HCEC 1CT (cell line): ENCODE measurements at regions not wholly inside any gene's neighbourhood (a gene's known extent, or its start where the extent isn't known, plus 50 kb on each side); places are given as distances from the start of the nearest gene placed in this dataset.

Source experiments
- DNase-seq: peaks from one replicate; pipeline ENCODE4 v3.0.0-alpha.2; 2017

DNA sequence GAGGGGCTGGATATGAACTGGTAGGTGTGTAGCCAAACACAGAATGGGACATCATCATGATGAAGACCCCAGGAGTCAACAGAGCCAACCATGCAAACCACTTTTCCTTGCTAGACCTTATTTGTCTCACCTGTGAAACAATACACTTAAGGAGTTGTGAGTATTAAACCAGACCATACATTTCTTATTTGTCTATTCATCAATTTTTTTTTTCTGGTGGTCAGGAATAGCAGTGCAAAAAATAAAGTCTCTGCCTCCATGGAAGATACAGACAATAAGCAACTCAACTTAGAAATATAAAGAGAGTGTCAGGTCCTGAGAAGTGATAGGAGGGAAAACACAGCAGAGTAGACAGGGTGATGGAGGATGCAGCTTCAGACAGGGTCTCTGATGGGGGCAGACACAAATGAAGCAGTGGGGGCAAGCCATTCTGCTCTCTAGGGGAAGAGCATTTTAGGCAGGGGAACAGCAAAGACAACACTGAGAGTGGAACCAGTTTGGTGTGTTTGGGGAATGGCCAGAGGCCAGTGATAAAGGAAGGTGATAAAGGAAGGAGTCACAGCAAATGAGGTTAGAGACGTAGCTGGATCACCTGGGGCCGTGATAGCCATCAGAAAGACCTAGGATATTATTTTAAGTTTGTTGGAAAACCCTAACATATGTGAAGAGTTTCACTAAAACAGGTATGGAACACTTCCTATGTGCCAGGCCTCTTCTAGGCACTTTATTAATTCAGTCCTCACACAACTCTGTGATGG is 256.2 kb downstream of the MAN2A1 start:
- no peak for DNase-seq

DNA sequence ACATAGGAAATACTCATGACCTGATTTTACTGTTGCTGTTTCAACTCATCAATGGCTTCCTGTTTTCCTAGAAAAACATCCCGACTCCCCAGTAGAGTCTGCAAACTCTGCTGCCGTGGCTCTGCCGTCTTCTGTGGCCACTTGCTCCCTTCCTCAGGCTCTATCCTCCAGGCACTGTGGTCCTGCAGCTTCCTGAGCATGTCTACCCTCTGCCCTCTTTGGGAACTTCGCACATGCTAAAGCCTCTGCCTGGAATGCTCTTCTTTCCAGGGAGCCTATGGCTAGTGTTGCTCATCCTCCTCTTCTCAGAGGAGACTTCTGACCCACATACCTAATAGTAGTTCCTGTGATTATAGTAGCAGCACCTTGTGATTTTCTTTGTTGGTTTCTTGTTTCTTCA is 256.9 kb downstream of the MAN2A1 start:
- DNase-seq: no peak

DNA sequence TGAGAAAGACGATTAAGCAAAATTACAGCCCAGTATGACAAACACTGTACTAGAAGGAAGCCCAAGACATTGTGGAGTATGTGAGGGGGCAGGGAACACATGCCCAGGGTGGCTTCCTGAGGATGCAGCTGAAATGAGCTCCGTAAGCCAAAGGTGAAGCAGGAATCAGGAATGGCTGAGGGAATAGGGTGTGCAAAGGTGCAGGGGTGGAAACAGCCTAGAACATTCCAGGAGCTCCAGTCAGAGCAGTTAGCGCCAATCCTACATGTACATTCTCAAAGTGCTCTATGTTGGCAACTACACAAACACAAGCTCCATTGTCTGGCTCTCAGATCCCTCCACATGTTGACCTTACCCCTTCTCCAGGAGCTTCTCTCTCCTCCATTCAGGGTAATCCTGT is 257.9 kb downstream of the MAN2A1 start:
- no peak for DNase-seq

DNA sequence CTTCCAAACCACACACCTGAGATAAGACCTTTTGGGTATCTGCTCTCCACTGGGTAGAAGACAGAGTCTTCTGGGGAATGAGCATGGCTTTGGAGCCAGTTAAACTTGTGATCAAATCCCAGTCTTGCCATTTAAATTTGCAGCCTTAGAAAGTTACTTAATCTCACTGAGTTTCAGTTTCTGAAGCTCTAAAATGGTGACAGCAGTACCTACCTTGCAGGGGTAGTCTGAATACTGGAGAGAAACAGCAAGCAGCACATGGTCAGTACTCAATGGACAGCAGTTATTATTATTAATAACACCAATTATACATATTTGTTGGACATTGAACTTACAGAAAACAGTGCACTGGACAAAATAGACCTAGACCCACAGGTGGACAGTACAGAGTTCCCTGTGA is 260.9 kb downstream of the MAN2A1 start:
- no peak for DNase-seq

DNA sequence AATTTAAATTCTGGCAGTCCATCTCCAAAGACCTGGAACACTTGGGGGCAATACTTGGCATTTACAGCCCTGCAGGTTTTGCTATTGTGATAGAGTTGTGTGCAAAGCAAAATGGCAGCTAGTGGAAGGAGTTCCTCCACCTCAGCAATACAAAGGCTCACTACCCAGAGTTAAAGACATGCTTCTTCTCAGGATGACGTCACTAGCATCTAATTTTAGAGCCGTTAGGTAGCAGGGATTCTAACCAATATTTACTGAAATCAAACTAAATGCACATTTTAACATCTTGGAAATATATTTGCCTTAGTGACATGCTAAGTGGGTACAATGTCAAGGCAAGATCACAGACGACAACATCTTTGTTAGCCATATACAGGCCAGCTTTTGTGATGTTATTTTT is 261.6 kb downstream of the MAN2A1 start:
- no peak for DNase-seq

DNA sequence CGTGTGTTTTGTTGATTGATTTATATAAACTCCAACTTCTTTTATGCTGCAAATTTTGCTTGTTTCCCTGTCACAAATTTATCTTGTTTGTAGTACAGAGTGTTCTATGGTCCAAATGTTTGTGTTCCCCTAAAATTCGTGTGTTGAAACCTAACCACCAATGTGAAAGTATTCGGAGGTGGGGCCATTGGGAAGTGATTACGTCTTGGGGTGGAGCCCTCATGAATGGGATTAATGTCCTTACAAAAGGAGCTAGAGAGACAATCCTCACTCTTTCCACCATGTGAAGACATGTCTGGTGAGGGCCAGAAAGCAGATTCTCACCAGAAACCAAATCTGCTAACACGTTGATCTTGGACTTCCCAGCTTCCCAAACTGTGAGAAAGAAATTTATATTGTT is 262.0 kb downstream of the MAN2A1 start:
- DNase-seq: no peak

DNA sequence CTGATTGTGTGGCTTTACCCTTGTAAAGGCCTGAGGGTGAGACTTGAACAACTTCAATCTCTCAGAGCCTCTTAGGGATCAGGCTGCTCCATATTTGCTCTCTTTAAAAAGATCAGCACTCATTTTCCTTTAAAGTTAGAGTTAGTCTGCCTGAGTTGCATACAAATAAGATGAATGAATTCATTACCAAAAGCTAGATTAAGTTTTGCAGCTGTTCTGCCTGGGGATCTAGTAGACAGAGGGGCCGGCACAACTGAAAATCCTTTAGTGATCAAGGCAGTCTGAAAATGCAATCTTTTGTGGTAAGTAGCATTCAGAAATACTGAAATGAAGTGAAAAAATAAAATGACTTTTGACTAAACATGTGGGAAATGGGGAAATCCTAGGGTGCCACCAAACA is 264.0 kb downstream of the MAN2A1 start:
- DNase-seq: no peak

DNA sequence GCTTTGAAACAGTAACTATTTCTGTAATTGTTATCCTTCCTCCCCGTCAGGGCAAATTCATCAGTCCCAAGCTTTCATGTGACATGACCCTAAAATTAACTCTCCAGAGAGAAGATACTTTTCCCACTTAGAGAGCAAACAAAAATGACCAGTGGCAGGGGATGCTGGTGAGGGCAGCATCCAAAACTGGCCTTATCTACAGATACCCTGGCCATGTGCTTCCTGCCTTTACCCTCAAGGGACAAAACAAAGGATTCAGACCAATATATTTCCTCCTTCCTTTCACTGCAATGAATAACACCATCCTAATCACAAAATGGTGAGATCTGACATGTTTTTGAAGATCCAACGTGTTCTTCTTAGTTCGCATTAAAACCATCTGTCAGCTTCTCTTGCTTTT is 267.2 kb downstream of the MAN2A1 start:
- no peak for DNase-seq

DNA sequence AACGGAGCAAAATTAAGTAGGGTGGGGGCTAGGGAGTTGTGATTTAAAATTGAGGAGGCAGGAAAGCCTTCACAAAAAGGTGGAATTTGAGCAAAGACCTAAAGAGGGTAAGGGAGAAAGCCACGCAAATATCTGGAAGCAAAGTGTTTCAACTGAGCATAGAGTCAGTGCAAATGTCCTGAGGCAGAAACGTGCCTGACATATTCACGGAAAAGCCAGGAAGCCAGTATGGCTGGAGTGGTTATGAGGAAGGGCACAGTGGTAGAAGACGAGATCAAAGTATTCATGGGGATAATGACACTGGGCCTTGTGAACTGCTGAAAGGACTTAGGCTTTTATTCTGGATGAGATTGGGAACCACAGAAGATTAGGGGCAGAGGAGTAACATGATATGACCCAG is 268.4 kb downstream of the MAN2A1 start:
- no peak for DNase-seq

DNA sequence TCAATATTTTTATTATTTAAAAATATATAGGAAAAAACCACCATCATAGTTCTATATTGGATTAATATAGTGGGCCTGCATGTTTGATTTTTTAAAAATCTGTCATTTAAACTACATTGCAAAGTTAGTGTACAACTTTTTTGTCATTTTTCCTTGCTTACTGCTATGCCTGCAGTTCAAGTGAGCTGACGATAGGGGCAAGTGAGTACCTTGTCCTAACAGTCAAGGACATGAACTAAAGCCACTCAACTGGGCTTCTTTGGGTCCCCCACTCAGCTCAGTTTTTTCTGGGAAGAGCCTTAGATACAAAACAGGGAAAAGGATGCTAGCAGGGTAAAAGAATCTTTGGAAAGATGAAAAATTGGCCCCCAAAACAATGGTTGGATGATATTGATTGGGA is 269.9 kb downstream of the MAN2A1 start:
- DNase-seq: no peak

DNA sequence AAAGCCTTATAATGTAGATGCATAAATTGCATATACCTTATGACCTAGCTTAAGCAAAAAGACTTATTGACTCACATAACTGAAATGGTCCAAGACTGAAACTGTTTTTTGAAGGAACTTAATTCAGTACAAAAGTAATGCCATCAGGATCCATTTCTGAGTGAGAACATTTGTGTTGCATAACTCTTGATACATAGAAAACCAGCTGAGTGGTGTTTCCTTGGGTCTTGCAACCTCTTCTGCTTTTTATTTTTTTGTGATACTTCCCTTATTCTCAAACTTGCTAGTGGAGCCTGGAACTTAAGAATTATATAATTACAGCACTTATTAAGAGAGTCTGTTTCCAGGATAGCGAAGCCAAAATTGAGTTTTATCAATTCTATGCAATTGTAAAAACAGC is 272.0 kb downstream of the MAN2A1 start:
- no peak for DNase-seq

DNA sequence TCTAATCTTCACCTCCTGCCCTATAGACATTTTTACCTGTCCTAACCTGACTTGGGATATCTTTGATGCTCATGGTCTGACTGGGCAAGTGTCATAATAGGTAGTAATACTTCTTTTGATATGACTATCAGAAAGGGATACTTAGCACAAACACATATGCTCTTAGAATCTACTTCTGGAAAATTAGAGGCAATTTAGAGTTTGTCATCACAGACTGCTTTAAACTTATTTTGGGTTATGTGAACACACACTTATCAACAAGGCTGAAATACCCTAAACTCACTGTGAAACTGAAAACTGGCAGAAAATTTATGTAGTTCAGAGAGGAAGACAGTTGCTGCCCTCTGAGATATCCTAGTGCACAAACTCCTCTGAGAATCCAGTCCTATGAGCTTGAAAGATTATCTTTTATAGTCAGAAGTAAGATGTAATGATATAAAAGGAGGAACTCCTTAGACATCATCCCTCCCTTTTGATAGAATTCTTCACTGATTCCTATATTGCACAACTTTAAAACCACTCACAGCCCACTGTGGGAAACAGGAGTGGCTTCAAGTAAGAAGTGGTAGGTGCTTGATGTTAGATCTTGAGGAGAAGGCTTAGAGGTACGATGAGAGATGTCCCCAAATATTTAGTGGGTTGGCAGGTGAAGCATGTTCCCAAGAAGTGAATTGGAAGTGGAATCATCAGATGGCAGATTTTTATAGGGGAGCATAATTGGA is 273.3 kb downstream of the MAN2A1 start:
- no peak for DNase-seq

DNA sequence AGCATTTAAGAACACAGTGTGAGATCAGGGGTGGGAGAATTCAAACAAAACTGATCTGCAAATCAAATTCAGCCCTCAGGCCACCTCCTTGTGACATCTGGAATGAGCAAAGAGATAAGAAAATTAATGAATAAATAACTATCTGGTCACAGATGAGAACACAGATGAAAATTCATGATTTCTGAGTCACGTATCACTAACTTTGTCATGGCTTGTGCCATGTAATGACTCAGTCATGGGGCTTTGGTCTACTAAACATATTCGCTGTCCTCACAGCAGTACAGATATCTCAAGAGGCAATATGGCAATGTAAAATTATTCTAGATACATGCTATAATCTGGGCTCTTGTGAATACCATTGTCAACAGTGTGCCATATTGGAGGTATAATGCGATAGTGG is 274.4 kb downstream of the MAN2A1 start:
- DNase-seq: no peak

DNA sequence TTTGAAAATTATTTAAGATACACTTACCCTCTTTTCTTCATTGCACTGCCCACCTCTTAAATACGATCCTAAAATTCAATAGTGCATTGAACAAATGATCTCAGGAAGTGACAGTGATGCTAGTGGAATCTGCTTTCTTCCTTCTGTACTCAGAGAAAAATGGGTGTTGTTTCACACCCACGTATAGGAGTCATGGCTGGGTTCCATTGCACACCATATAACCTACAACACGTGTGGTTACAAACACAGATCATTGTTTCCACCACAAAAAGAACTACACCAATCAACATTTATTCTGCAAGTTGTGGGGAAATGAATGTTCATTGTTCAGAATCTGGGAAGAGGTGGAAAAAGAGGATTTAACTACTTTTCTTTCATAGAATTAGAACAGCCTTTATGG is 275.9 kb downstream of the MAN2A1 start:
- DNase-seq: no peak

DNA sequence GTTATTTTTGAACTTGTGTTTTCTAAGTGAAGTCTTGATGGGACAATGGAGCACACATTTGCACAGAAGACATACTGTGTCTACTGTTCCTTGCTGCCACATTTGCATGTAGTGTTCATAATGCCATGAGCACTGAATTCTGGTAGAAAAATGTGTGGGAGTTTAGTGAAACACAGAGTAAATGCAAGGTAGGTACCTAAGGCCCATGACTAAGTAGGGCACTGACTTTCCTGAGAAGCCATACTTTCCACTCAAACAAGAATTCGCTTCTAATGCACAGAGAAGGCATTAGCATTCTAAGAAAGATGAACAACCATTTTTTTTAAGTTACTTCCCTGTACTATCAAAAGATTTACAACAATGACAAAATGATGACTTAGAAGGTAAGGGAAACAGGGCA is 282.2 kb downstream of the MAN2A1 start:
- DNase-seq: no peak

DNA sequence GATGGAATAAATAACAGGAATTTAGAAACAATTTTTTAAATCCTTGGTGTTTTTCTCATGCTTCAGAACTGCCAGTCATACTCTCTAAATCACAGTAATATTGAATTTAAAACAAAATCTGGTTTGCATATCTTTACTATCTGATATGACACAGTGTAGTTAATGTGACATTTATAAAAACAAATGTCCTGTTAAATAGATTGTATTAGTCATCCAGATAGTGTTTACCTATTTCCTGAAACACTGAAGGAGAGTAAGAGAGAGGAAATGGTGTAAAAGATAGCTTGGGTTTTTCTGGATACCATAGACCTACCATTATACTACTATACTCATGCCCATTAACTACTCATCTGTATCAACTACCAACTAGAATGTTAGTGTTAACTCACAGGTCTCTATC is 292.3 kb downstream of the MAN2A1 start:
- DNase-seq: no peak

DNA sequence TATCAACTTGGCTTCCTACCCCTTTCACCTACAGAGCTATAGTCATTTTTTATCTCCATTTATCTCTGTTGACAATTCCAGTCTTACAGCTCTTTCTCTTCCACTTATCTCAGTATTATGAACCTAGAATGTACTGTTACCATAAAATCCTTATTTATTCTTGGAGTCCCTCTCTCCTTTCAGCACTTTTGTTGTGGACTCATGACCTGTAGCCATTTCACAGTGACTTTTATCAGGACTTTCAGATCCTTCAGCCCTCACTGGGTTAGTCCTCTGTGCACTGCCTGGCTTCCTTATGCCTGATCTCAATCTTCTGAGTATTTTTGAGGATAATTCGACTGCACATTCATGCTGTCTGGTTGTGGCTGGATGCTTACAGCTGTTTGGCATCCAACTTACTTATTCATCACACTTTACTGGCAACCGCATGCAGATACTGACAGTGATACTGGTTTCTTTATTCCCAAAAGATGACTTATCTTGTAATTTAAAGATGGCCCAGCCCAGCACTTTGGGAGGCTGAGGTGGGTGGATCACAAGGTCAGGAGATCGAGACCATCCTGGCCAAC is 293.3 kb downstream of the MAN2A1 start:
- no peak for DNase-seq

DNA sequence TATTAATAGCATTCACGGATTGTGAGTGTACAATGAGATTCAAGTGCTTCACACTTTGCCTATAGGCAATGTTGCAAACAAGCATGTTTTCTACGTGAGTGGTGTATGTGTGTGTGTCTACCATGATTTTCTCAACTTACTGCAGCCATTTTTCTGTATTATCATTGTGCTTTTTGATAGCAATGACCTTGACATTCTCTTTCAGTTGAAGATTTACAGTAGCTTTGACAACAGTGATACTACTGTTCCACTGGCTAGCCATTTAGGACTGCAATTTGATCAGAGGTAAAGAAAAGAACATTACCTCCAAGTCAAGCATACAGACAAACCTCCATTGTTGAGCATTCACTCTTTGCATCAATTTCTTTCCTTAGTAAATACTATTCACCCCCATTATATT is 297.0 kb downstream of the MAN2A1 start:
- DNase-seq: no peak

DNA sequence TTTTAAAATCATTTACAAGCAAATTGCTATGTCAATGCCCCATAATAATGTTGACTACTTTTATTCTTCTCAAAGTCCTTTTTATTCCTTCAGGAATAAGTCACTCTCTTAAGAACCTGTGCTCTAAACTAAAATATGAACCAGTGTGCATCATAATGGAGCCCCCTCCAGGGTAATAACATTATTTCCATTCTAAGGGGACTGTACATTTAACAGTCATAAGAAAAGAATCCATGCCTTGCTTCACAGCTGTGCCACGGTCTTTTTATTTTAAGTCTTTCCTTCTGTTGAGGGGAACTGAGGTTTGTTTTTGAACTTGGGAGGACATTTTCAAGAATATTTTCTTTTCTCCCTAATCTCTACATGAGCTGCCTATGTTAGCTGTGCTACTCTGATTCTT is 297.6 kb downstream of the MAN2A1 start:
- DNase-seq: peak; percentile 13

DNA sequence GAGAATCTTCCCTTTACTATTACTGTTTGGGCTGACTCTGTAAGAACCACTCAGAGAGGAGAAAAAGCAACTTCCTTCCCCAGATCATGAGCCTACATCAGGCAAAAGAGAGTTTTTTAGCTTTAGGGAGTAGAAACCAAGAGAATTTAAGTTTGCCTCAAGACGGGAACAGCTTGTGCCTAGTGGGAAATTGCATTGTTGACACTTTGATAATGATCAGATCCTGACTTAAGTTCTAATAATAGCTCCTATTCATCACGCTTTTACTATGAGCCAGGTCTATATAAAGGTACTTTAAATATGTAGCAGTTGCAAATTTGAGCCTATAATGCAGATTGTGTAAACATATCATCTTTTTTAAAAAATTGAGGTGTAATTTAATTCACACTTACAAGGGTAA is 298.2 kb downstream of the MAN2A1 start:
- no peak for DNase-seq

DNA sequence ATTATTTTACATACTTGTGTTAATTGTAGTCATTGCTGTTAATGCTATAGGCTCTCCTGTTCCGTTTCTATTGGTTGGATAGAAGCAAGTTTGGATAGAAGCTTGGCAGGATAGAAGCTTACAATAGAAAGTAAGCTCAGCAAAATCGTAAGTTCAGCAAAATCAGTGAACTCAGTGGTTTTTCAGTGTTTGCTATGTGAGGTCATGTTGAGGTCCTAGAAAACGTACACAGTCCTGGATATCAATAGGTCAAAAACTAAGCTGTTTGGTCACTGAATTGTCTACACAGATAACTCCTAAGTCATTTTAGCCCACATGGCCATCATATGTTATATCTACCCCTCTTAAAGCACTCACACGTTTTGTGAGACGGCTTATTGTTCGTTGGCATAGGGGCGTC is 299.4 kb downstream of the MAN2A1 start:
- no peak for DNase-seq

DNA sequence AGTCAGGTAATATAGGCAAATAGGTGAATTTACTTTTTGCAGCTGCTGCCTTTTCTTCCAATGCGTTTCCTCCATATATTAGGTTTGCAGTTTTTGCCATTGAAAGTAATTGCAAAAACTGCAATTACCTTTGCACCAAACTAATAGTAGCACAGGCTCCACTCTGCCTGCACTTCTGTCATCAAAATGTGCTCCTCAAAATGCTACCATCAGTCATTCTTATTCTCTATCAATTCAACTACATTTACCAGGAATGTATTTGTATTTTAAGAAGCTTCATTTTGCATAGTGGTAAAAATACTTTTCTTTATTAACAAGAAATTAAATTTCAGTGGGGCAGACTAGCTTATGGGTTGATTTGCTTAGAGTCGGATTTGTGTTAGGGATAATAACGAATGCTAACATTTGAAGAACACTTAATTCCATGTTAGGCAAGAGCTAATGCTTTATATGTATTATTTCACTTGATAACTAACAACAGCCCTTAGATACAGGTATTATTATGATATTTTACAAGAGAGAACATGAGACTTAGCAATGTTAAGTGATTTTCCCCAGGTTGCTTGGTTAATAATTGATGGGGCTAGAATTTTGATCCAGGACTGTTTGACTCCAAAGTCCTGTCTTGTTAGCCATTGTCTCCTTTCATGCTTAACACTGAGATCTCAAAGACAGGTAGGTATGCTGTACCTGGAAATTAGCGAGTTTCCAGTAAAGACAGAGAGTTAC is 300.4 kb downstream of the MAN2A1 start:
- DNase-seq: no peak

DNA sequence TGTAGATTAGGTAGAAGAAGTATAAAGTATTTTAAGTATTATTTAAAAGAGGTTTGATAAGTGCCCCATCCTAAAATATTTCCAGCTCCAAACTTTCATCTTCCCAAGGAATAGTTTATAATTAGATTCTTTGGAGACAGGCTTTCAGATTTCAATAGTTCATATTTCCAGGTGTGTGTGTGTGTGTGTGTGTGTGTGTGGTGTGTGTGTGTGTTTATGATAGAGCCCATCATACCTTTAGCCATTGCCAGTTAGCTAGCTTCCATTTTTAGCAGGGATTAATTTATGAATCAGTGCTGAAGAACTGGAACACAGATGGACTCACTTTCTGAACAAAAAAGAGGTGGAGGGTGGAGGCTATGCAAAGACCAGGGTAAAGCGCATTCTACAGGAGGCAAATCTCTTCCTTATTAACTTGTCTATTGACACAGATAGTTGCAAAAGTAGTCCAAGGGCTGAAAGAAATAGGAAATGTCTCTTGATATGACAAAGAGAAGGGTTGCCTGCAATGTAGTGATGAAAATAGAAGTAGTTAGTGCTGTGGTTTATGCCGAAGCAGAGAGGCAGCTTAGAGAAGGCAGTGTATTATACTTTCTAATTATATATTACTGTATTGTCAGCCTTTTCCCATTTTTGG is 301.1 kb downstream of the MAN2A1 start:
- no peak for DNase-seq
